ENCODE measurements at regions not wholly inside any gene's neighbourhood (a gene's known extent, or its start where the extent isn't known, plus 50 kb on each side); places are given as distances from the start of the nearest gene placed in this dataset.

DNA sequence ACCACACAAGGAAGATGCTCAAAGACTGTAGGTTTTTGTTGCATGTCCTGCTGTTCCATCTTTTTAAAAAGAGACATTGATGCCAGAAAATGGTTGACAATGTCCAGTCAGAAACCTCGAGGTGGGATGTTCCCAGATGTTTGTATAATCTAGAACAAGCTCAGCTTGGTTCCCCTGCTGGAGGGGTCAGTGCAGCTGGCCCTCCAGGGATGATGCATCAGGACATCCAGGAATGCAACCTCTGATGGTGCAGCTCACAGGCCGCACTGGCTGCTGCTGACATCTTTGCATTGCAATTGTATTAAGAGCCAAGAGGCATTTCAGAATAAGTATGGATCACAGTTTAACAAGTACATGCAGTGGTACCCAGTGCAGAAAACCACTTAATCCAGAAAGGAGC is 122.4 kb downstream of the MED10 start:
- TF ChIP-seq, protein P1, sequence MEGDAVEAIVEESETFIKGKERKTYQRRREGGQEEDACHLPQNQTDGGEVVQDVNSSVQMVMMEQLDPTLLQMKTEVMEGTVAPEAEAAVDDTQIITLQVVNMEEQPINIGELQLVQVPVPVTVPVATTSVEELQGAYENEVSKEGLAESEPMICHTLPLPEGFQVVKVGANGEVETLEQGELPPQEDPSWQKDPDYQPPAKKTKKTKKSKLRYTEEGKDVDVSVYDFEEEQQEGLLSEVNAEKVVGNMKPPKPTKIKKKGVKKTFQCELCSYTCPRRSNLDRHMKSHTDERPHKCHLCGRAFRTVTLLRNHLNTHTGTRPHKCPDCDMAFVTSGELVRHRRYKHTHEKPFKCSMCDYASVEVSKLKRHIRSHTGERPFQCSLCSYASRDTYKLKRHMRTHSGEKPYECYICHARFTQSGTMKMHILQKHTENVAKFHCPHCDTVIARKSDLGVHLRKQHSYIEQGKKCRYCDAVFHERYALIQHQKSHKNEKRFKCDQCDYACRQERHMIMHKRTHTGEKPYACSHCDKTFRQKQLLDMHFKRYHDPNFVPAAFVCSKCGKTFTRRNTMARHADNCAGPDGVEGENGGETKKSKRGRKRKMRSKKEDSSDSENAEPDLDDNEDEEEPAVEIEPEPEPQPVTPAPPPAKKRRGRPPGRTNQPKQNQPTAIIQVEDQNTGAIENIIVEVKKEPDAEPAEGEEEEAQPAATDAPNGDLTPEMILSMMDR (IDR thresholded peaks at IDR 0.05) = no peak
- TF ChIP-seq POLR2A (IDR thresholded peaks at IDR 0.05) = no peak

Measured in gastroesophageal sphincter (tissue), 3 donors.